ENCODE measurements at regions not wholly inside any gene's neighbourhood (a gene's known extent, or its start where the extent isn't known, plus 50 kb on each side); places are given as distances from the start of the nearest gene placed in this dataset.

DNA sequence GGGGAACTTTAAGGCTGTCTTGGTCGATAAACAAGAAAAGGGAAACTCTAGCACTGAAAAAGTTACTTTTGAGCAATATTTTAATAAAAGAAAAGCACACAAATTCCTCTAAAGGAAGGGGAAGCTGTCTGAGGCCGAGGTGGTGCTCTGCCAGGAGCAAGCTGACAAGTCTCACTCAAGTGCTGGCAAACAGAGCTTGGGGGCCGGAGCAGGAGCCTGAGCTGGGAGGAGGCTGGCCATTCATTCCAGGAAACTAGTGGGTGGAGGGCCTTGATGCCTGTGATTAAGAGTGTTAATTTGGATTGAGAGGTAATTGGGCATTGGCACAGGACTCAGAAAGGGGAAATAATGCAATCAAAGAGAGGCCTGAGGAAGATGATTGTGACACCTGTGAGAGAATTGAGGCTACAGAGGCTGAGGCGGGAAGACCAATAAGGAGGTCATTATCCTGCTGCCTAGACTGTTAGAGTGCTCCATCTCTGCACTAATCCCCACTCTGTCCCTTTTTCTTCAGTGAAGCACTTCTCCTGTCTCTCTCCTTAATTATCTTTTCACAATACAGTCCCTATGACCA, 154.9 kb upstream of the COL1A2 start:
- DNase-seq, result no peak

DNA sequence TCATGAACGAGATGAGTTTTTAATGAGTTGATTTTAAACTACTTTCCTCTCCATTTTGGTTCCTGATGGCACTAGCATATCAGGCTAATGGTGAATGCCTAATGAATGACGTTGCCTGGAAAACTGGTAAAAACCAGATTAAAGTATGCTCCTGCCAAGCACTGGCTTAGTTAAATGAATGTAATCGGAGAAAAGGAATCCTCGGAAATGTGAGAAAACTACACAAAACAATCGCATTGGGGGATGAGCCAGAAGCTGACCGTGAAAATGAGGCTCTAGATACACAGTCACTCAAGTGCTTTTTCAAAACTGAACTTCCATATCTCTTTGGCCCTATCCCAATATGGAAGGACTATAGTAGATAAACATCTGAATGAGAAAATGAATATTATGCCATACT, 153.8 kb upstream of the COL1A2 start:
- no peak for DNase-seq

DNA sequence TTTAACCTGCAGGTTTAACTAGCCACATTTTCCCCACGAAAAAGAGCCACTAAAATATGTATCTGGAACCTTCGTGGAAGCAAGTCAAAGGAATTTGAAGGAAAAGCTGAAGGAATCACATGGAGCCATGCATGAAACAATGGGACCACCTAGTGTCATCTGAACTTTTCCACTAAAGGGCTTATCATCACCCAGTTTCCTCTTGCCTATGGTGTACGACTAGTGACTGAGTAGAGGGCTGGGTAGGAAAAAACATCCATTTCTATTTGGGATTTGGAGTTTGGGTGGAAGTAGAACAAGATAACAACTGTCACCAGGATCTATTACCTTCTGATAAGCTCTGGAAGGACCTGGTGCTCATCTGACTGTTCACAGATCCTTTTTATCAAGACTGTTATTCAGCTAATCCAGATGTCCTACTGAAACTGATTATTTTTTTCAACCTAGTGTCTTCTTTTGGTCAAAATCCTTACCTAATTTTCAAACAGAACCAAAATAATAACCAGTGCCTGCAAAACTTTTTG, 153.2 kb upstream of the COL1A2 start:
- DNase-seq, result no peak

DNA sequence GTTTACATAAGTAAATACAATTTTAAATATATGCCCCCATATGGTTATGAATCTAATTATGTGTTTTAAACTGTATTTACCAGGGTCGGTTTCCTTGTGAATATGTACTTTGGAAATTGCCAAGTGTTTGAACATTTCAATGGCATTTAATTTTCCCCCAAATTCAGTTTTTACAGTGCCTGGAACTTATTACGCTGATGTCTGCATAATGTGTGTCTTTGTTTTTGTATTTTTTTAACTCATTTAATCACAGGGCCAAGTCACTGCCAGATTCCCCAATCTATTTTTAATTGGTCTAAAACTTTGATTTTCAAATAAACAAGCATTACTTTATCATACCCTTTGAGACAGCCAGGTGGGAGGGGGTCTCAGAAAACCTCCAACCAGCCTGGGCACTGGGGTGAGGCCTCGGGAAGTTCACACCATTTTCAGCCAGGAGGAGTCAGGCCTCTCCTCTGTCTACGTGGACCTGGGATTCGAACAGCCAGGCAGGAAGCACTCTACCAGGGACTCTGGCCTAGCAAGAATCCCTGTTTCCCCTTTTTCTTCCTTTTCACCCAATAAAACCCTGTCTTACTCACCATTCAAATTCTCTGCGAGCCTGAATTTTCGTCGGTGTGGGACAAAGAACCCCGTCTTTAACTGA, 151.5 kb upstream of the COL1A2 start:
- DNase-seq, result no peak

DNA sequence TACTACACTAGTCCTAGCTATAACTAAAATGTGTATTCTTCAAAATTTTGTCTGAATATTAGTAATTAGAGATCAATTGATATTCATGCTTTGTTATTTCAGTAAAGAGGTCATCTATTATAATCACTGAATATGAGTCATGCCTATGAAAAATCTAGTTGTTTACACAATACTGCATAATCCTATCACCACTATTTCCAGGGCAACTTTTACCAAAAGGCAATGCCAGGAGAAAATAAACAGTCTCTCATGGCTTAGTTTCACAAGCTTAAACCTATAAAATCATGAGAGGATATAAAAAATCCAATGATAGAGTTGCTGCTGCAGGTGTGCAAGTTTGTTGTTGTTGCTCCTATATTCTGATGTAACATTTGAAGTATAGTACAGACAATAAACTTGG, 149.9 kb upstream of the COL1A2 start:
- DNase-seq, result no peak

DNA sequence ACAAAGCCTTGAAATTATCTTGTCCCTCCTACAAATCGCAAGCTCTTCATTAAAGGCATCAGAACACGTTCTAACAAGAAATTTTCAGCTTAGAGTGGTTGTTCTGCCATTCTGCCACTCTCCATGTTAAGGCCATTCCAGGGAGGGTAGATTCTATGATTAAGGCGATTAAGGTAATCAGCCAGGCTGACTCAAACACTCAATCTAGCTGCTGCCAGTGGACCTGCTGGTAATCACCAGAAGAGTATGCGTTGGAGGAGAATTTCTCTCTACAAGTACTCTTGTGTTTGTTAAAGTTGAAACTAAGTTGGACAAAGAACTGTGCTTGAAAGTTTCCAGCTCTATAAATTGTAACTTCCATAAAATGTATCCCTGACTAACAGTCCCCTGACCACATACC, 149.2 kb upstream of the COL1A2 start:
- DNase-seq, result no peak

DNA sequence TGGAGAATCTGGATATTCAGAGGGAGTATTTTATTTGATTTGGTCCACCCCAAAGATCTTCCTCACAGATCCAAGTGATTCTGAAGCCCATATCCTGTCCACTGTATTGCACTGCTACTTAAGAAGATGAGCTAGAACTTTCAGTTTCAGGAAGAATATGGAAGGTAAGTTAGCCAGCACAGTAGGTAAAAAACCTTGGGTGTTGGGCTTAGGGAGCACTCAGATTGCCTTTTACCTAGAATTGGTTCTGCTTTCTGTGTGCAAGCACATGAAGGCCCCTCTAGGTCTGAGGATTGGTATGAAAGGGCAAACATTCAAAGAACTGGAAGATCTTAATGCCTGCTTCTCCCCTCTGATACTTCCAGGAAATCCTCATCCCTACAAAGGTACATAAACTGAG, 146.7 kb upstream of the COL1A2 start:
- no peak for DNase-seq

DNA sequence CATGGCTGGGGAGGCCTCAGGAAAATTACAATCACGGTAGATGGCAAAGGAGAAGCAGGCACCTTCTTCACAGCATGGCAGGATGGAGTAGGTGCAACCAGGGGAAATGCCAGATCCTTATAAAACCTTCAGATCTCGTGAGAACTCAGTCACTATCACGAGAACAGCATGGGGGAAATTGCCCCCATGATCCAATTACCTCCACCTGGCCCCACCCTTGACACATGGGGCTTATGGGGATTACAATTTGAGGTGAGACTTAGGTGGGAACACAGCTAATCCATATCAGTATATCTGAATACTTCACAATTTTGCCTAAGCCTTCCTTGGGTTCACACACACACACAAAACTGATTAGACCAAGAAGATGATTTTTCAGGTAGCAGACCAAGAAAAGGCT, 145.1 kb upstream of the COL1A2 start:
- DNase-seq, result no peak

DNA sequence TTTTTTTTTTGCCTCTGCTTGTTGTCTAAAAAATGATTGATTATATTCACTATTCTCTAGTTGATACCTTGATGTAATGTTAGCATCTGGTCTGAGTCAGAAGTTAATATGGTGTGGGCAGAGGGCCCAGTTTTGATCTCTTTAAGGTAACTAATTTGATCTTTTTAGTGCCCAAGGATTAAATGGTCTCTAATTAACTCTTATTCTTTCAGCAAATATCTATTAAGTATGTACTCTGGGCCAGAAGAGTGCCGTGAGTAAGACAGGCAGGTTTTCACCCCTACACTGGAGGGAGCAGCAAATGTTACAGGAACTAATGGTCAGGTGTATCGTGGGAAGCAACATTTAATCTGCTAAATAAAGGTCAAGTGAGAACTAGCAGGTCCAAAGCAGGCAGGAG, 144.6 kb upstream of the COL1A2 start:
- DNase-seq, result no peak

DNA sequence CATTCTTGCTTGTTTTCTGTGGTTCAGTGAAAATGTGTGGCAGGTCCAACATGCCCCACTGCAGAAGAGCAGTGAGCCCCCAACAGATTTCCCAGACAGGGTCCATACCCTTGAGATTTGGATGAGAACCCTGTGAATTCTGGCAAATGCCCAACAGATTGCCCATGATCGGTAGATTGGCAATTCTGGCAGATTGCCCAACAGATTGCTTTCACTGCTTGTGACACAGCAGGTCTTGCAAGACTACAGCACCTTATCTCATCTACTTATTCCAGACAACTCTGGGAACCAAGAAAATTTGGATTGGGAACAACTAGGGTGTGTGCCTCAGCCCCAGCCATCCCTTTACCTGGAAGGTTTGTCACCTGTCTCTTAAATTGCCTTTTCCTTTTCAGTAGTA, 143.7 kb upstream of the COL1A2 start:
- DNase-seq, result no peak

DNA sequence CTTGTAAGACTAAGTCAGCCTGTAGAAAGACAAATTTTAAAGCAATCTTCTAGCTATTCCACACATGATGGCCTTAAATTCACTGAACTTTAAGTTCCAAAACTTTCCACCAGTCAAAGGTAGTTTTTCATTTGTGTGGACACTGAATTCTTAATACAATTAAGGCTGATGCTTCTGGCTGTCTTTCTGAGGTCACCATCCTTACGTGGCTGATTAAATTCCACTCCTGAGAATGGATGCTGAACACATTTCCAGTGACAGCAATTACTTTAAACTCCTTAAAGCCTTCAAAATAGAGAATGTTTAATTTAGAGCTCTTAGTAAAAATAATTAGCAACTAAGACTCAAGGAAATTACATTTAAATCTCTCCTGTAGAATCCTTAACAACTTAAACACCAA, 142.6 kb upstream of the COL1A2 start:
- no peak for DNase-seq

DNA sequence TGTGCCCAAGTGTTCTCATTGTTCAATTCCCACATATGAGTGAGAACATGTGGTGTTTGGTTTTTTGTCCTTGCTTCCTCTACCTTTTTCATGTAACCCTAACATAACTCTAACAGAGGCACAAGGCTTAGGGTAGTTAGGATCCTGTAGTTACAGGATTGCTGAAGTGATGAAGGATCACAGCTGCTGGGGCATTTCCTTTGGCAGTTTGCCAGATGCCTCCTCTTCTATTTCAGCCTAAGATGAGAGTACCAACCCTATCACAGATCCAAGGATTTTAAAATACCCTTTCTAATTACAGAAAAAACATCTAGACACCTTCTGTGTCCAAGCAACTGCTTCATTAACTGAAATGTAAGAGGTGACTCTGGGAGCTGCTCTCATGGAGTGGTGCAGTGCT, 141.7 kb upstream of the COL1A2 start:
- DNase-seq, result no peak

DNA sequence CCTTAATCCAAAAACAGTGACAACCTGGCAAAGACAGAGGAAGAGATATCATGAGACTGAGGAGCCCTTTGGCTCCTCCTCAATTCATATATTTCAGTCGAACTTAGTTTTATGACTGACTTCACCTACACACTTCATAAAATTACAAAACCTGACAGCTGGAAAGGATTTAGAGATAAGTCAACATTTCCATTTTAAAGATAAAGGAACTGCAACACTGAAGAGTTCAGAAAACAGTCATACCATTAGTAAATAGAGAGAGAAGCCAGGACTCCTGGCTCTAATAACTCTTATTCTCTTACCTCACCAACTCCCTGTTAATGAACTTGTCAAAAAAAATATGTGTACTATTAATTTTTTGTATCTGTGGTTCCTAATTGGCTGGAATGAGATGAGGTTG, 141.0 kb upstream of the COL1A2 start:
- no peak for DNase-seq

DNA sequence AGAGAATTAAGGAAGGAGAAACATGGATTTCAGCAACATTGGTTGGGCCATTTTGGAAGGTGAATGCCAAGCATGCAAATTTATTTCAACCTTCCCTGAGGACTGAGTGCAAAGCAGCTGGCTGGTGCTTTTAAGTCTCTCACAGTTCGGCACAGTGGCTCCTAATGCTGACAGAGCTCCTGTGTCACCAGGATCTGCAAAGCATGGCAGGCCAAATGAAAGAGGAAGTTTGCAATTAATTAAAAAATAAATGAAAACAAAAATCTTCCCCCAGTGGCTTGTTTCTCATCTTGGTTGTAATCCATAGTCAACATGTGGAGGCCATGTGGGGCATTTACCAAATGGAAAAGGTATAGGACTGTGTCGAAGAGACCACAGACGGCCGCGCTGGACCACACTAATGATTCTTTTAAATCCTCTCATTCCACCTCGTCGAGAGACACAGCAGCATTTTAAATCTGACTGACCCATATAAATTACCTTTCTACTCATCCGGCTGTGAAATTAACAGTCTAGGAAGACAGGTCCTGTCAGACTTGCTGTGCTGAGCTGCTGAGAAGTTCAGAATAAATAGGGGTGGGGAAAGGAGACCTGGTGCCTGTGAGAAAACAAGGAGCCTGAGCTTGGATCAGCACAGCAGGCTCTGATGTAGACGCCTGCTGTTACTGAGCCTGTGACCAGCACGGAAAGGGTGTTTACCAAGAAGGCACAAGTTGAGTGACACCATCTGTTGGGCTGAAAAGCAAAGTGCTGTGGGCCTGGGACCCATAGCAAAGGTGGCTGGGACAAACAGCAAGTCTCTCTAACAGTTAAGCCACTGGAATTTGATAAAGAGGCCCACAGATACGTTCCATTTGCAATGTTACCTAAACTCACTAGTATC, 136.0 kb upstream of the COL1A2 start:
- no peak for DNase-seq

DNA sequence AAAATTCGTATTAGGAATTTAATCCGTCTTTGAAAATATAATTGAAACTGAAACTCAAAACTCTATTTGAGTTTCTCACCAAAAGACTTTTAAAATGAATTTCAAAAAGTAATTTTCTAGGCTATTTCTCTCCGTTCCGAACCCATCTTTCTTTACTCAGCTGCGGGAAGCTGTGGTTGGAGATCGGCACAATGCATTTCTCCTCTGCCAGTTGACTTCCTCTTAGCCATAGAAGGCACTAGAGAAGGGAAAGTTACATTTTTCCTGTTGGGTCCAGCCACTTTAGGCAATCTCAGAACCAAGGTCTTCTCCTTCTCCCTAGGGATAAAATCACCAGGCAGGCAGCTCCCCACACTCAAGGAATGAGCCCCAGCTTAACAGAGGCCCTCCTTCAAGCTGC, 133.6 kb upstream of the COL1A2 start:
- DNase-seq, result no peak

DNA sequence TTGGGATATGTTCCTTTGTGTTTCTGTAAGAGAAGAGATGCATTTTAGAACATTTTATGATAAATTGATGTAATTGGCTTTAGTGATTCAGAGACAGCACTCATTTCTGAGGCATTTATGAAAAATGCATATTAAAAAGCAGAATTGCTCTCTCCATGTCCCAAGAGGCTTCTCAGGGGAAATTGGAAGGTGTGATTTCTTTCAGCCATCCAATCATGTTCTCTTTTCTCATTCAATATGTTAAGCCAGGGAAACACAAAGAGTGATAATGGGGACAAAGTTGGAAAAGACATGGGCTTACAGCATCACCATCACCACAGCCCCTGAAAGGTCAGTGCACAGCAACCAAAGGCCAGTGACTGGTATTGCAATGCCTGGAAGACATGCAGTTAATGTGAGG, 129.9 kb upstream of the COL1A2 start:
- DNase-seq, result no peak

DNA sequence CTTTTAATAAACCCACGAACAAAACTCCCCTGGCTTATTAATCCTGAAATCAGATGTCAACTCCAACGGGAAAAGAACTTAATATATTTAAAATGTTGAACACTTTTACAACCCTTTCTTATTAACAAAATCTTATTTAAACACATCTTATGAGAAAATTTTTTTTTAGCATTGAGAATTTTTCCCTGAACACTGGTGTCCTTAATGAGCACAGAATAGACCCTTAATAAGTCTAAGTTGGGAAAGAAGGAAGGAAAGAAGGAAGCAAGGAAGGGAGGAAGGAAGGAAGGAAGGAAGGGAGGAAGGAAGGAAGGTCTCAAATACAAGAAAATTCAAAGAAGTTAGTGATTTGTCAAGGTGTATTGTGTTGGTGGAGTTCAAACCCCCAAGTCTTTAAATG, 129.2 kb upstream of the COL1A2 start:
- no peak for DNase-seq

DNA sequence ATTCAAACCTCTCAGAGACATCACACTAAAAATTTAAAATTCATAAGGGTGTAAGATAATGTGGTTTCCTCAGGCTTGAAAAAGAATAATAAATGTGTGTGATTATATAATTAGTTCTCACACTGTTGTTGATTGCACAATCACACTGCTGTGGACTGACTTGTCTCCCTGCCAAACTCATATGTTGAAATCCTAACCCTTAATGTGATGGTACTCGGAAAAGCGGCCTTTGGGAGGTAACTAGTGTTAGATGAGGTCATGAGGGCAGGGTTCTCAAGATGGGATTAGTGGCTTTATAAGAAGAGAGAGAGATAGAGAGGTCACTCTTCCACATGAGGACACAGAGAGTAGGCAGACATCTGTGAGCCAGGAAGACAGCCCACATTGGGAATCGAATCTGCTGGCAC, 128.5 kb upstream of the COL1A2 start:
- DNase-seq, result no peak

DNA sequence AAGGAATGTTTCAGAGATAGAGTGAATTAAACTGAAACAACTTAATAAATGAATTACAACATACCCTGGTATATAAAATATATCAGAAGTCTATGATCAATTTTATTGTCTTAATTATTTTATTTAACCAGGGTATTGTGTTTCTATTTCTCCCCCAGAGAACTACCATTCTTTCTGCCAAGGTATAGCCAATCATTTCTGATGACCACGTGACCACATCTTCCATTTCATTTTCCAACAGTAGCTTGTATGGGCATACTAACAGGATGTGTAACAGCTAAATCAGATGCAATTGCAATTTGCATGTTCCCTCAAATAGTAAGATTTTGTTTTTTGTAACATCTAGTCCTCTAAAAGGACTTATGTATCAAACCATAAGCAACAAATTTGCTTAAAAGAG, 123.9 kb upstream of the COL1A2 start:
- DNase-seq, result no peak

DNA sequence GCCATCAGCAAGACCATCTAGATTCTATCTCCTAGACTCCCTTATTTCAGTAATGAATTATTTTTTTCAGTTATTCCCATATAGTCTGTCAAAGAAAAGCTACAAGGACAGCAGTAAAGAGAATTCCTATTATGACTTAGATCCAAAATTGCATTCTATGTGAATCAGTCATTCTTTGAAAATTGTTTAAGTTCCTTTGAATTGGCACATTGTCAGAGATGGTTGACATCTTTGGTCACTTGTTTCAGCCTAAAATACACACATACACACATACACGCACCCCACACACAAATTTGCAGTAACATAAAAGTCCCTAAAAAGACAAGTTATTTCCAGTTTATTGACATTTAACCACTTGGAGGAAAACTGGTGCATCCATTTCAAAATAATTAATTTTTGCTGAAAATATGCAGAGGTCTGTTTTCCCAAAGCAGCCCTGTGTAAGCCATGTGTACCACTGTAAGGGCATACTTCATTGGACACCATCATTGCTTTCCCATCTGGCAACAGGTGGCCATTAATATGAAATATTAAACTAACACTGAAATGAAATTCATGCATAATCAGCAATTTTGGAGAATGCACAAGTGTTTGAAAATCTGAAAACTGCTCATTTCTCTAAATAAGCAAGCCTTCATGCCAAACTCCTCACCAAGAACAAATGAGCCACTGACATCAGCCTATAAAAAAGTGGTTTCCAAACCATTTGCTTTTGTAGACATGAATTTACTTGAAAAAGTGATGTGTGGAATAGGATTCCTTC, 121.7 kb upstream of the COL1A2 start:
- no peak for DNase-seq

DNA sequence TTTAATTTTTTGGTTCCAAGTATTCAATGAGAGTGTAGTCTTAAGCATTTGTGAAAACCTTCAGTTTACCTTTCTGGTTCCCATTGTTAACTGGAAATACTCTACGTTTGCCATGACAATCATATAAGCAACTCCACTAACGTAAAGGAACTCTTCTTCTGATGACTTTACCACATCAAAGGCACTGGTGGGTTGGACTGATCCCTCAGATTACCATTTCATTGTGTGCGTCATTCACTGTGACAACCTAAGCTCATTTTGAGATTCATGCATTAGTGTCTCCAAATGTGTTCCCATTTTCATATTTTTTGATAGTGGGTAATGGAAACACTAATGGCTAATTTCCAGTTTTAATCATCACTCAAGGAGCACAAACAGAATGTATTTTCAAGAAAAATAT, 119.9 kb upstream of the COL1A2 start:
- DNase-seq, result no peak

DNA sequence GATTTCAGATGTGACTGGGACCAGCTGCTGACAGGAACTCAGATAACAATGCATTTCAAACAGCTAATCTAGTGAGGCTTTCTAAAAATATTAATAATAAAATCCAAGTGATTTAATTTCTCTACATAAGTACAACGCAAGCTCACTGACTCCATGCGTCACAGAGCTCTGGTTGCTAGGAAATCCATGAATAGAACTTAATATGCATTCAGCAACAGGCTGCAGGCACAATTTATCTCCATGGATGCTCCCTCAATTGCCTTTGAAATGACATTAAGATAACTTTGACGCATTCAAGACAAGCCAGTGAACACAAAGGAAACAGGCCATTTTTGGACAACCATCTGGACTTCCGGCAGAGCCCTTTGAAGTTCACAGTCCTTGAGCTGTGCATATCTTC, 118.7 kb upstream of the COL1A2 start:
- DNase-seq, result no peak

DNA sequence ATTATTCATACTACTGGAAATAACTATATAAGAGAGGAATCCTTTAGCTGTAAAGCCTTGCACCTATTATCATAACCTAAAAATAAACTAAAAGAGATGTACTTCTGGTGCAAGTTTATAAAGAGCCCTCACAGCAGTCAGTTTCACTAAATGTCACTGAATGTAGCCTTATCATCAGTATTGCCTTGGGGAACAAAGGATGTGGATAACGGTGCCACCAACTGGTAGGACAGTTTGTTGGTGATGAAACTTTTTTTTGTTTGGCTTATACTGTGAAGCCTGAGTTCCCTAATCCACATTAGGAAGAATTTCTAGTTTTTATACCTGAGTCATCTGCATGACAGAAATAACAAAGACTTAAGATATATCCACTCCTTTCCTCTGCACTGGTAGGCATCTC, 117.9 kb upstream of the COL1A2 start:
- no peak for DNase-seq
